LHCN-M2 (cell line): ENCODE measurements at regions not wholly inside any gene's neighbourhood (a gene's known extent, or its start where the extent isn't known, plus 50 kb on each side); places are given as distances from the start of the nearest gene placed in this dataset.
A peak's percentile ranks its signal among the peaks of the same experiment; 100 is the strongest.

Experiments used
- DNase-seq: peaks from one replicate; pipeline ENCODE4 v3.0.0-alpha.2; 2012; ENCODE audit warnings: low read depth

GRCh38 chrX:39904816-39905537 is 192.8 kb downstream of the BCOR start:
- DNase-seq, result no peak

- peak; percentile 73 for DNase-seq
These were observed 192.2 kb downstream of the BCOR start for GRCh38 chrX:39905538-39905891.

- peak; percentile 52 for DNase-seq
These were observed 191.8 kb downstream of the BCOR start for GRCh38 chrX:39905946-39906345.

GRCh38 chrX:39907964-39908661 is 189.6 kb downstream of the BCOR start:
- peak; percentile 95 for DNase-seq

- DNase-seq, result no peak
These were observed 187.8 kb downstream of the BCOR start for GRCh38 chrX:39909996-39910395.

- no peak for DNase-seq
These were observed 187.1 kb downstream of the BCOR start for GRCh38 chrX:39910651-39911050.

GRCh38 chrX:39911278-39911897 is 186.4 kb downstream of the BCOR start:
- no peak for DNase-seq

- DNase-seq, result no peak
These were observed 185.6 kb downstream of the BCOR start for GRCh38 chrX:39912126-39912525.

GRCh38 chrX:39915081-39915480 is 182.7 kb downstream of the BCOR start:
- no peak for DNase-seq

GRCh38 chrX:39915596-39915995 is 182.2 kb downstream of the BCOR start:
- DNase-seq, result no peak

- DNase-seq, result no peak
These were observed 175.9 kb downstream of the BCOR start for GRCh38 chrX:39921838-39922237.

- no peak for DNase-seq
These were observed 175.3 kb downstream of the BCOR start for GRCh38 chrX:39922488-39922887.

GRCh38 chrX:39922926-39923325 is 174.8 kb downstream of the BCOR start:
- no peak for DNase-seq

GRCh38 chrX:39927380-39927779 is 170.4 kb downstream of the BCOR start:
- no peak for DNase-seq

- DNase-seq, result no peak
These were observed 168.9 kb downstream of the BCOR start for GRCh38 chrX:39928704-39929378.

- DNase-seq, result no peak
These were observed 168.3 kb downstream of the BCOR start for GRCh38 chrX:39929379-39930025.

GRCh38 chrX:39930786-39931528 is 166.8 kb downstream of the BCOR start:
- no peak for DNase-seq

- no peak for DNase-seq
These were observed 166.1 kb downstream of the BCOR start for GRCh38 chrX:39931529-39932282.

GRCh38 chrX:39935411-39936064 is 162.2 kb downstream of the BCOR start:
- no peak for DNase-seq
